AG04450 (cell line): ENCODE measurements at regions not wholly inside any gene's neighbourhood (a gene's known extent, or its start where the extent isn't known, plus 50 kb on each side); places are given as distances from the start of the nearest gene placed in this dataset.
"Not testable (repeated sequence)": the region's sequence is repeated elsewhere in the genome, so short reads cannot be mapped to it uniquely, and the experiment has no call there.

Experiments
- CTCF ChIA-PET: fragments of 300-600, 350-600 bp; formaldehyde crosslinking; extraction: SDS; loops from one replicate; lab custom pipeline; 2022; ENCODE audit warnings: antibody characterized with exemption, inconsistent platforms; lab: Charles Lee
- POLR2A ChIA-PET: fragments of 350-600 bp; formaldehyde crosslinking; extraction: SDS; loops from one replicate; lab custom pipeline; 2021; ENCODE audit warnings: antibody characterized with exemption, inconsistent platforms; lab: Yijun Ruan, JAX
- DNase-seq: peaks from one replicate; pipeline ENCODE4 v3.0.0-alpha.2; 2011; ENCODE audit warnings: low read depth, low spot score
- H3K27ac ChIP-seq: one replicate; pipeline ENCODE4 v1.5.1; 2012; ENCODE audit warnings: low read depth, low read length, control low read depth
- H3K27me3 ChIP-seq: one replicate; pipeline ENCODE4 v1.6.0; 2012; ENCODE audit warnings: low read length; ENCODE audit not compliant: control insufficient read depth, insufficient read depth
- H3K4me3 ChIP-seq: 2 replicates; pipeline ENCODE4 v1.5.1; 2011; ENCODE audit warnings: mild to moderate bottlenecking, low read depth, low read length, control low read depth
- H3K9me3 ChIP-seq: 2 replicates; pipeline ENCODE4 v1.5.1; 2012; ENCODE audit warnings: low read length; ENCODE audit not compliant: control insufficient read depth, insufficient read depth
- CTCF ChIP-seq: IDR thresholded peaks from 2 replicates; pipeline ENCODE4 v1.5.1; 2011; ENCODE audit warnings: low read depth, low read length, control low read depth, inconsistent platforms

- no peaks in the 10 kb centered on the region for H3K27me3 ChIP-seq
- no peak overlapping the region for H3K27ac ChIP-seq
- no peak overlapping the region for H3K4me3 ChIP-seq
- POLR2A ChIA-PET = no interaction called here
- H3K9me3 ChIP-seq = peaks cover 7% of the 10 kb centered on the region
- DNase-seq = no peak
- CTCF ChIA-PET = no interaction called here
- TF ChIP-seq CTCF = no peak
Observed at GRCh38 chr3:61387817-61388216, 136.6 kb upstream of the FHIT start.

GRCh38 chr3:61393480-61393947 is 142.3 kb upstream of the FHIT start:
- POLR2A ChIA-PET, DNase-seq, H3K27me3 ChIP-seq, CTCF ChIA-PET, H3K27ac ChIP-seq, H3K4me3 ChIP-seq: not testable (repeated sequence)
- H3K9me3 ChIP-seq = peaks cover 20% of the 10 kb centered on the region

- ChIA-PET CTCF (no interaction called here), POLR2A (no interaction called here)
- H3K27ac ChIP-seq = no peak overlapping the region
Observed at GRCh38 chr3:61401359-61401758, 150.1 kb upstream of the FHIT start.

DNA sequence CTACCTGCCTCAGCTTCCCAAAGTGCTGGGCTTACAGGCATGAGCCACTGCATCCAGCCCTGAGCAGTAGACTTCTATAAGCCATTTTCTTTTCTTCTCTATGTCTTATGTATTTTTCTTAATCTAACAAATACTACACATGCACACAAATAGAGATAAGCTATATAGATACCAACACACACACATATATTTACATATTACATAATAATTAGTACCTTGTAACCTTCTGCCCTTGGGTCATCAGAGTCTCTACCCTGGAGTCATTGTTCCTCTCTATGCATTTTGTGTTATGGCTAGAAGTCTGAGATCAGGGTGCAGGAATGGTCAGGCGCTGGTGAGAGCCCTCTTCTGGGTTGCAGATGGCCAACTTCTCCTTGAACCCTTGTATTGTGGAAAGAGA is 154.0 kb upstream of the PTPRG start:
- ChIA-PET CTCF (no interaction called here), POLR2A (no interaction called here)
- Histone ChIP-seq H3K27ac (no peak overlapping the region), H3K4me3 (no peak overlapping the region), H3K27me3 (no peaks in the 10 kb centered on the region), H3K9me3 (no peaks in the 10 kb centered on the region)
- no peak for TF ChIP-seq CTCF
- DNase-seq = no peak

More at GRCh38 chr3:61401359-61401758, 150.1 kb upstream of the FHIT start:
- Histone ChIP-seq H3K9me3 (no peaks in the 10 kb centered on the region), H3K27me3 (no peaks in the 10 kb centered on the region), H3K4me3 (no peak overlapping the region)
- no peak for TF ChIP-seq CTCF
- no peak for DNase-seq

GRCh38 chr3:61409638-61410037 is 151.7 kb upstream of the PTPRG start:
- Histone ChIP-seq H3K9me3 (no peaks in the 10 kb centered on the region), H3K4me3 (no peak overlapping the region), H3K27ac (no peak overlapping the region), H3K27me3 (no peaks in the 10 kb centered on the region)
- TF ChIP-seq CTCF = no peak
- no peak for DNase-seq
- ChIA-PET CTCF (interaction anchor here (1.3 kb wide), 1 partner anchor 792 kb away, joined by 3 read pairs; no protein-coding TSS in a partner anchor), POLR2A (no interaction called here)

DNA sequence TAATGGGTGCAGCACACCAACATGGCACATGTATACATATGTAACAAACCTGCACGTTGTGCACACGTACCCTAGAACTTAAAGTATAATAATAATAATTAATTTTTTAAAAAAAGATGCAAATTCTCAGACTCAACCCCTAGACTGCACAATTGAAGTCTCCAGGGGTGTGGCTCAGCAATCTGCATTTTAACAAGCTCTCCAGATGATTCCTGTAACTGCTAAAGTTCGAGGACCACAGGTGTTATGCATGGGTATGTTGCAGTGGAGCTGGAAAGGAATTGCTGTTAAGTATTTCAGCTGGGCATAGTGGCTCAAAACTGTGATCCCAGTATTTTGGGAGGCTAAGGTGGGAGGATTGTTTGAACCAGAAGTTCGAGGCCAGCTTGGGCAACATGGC is 151.0 kb upstream of the PTPRG start:
- H3K9me3 ChIP-seq, H3K27ac ChIP-seq, H3K4me3 ChIP-seq, H3K27me3 ChIP-seq, DNase-seq, POLR2A ChIA-PET: not testable (repeated sequence)
- CTCF ChIA-PET = interaction anchor here (1.3 kb wide), 1 partner anchor 791 kb away, joined by 3 read pairs; no protein-coding TSS in a partner anchor
